Cardiac septum (tissue), 1 donor: ENCODE measurements at regions not wholly inside any gene's neighbourhood (a gene's known extent, or its start where the extent isn't known, plus 50 kb on each side); places are given as distances from the start of the nearest gene placed in this dataset.

Experiments
- DNase-seq: peaks from one replicate; pipeline ENCODE4 v3.0.0-alpha.2; 2020; ENCODE audit warnings: low spot score
- intact Hi-C: fragments of 100-400 bp; cut with DNase I; formaldehyde crosslinking; loops from one replicate; pipeline ENCODE4 v1.14.0; 2022
- donor health status: DM: no; HTN: no; CAD: no.

DNA sequence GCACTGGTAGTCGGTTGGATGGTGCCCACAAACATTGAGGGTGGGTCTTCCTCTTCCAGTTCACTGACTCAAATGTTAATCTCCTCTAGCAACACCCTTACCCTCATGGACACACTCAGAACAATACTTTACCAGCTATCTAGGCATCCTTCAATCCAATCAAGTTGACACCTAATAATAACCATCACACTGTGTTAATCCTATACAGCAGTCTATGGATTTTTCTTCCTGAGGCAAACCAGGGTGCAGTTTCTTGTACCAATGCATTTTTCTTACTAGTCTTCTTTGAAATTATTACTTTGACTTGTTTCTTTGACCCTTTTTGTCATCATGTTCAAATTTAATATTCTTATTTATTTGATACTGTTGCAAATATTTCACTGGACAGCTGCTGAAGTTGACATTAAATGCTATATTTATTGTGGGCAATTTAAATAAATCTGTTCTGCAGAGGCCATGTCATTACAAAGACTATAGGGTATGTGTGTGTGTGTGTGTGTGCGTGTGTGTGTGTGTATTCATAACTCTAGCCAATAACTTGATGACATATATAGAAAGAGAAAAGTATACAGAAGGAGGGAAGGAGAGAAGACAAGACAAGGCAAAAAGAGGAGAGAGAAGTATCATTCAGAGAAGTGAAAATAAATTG is 884.8 kb upstream of the NEGR1 start:
- no peak for DNase-seq
- intact Hi-C loops = no loop called here

DNA sequence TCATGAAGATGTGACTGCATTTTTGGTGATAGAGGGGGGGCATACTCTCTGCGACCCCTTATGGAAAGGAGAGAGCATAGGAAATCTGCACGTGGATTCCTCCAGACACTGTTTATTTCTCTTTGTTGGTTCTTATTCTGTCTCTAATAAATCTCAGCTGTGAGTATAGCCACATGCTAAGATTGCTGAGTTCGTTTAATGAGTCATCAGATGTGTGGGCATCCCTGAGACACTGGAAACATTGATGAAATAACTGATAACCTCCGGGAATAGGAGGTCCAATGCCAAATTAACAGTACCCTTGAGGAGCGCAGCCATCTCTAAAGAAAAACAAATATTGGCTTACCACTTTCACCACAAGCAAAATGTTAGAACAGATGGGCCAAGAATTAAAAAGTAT is 880.2 kb upstream of the NEGR1 start:
- intact Hi-C loops = no loop called here
- DNase-seq = no peak

- intact Hi-C loops = no loop called here
- DNase-seq = no peak
Measured at GRCh38 chr1:73161418-73161817, 879.1 kb upstream of the NEGR1 start.

- intact Hi-C loops = no loop called here
- no peak for DNase-seq
Measured at GRCh38 chr1:73160759-73161158, 878.4 kb upstream of the NEGR1 start.

GRCh38 chr1:73144311-73144710 is 862.0 kb upstream of the NEGR1 start:
- intact Hi-C loops = no loop called here
- DNase-seq = no peak

GRCh38 chr1:73136975-73137374 is 854.6 kb upstream of the NEGR1 start:
- no peak for DNase-seq
- intact Hi-C loops = no loop called here

DNA sequence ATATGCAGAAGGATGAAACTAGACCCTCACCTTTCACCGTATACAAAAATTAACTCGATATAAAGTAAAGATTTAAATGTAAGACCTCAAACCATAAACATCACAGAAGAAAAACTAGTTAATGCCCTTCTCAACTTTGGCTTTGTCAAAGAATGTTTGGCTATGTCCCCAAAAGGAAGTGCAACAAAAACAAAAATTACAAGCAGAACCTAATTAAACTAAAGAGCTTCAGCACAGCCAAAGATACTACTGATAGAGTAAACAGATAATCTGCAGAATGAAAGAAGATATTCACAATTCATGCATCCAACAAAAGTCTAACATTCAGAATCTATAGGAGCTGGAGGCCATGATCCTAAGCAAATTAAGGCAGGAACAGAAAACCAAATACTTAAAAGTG is 824.6 kb upstream of the NEGR1 start:
- no peak for DNase-seq
- intact Hi-C loops = no loop called here

- no peak for DNase-seq
- intact Hi-C loops = no loop called here
Measured at GRCh38 chr1:73105755-73106154, 823.4 kb upstream of the NEGR1 start.

- peak; percentile 72 for DNase-seq
- intact Hi-C loops = no loop called here
Measured at GRCh38 chr1:73104749-73105148, 822.4 kb upstream of the NEGR1 start.

GRCh38 chr1:73100216-73100615 is 817.9 kb upstream of the NEGR1 start:
- no peak for DNase-seq
- intact Hi-C loops = no loop called here

GRCh38 chr1:73097917-73098316 is 815.6 kb upstream of the NEGR1 start:
- no peak for DNase-seq
- intact Hi-C loops = no loop called here

GRCh38 chr1:73096841-73097240 is 814.5 kb upstream of the NEGR1 start:
- intact Hi-C loops = no loop called here
- no peak for DNase-seq

DNA sequence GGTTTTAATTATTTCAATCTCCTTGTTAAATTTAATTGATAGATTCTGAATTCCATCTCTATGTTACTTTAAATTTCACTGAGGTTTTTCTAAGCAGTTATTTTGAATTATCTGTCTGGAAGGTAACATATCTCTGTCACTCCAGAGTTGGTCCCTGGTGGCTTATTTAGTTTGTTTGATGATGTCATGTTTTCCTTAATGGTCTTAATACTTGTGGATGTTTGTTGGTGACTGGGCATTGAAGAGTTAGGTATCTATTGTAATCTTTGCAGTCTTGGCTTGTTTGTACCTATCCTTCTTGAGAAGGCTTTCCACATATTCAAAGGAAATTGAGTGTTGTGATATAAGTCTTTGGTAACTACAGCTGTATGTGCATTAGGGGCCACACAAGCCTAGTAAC is 810.0 kb upstream of the NEGR1 start:
- no peak for DNase-seq

GRCh38 chr1:73066866-73067265 is 784.5 kb upstream of the NEGR1 start:
- intact Hi-C loops = no loop called here
- no peak for DNase-seq

More for the DNA sequence above, 810.0 kb upstream of the NEGR1 start:
- intact Hi-C loops = no loop called here

- DNase-seq = no peak
- intact Hi-C loops = no loop called here
Measured at GRCh38 chr1:73065339-73066041, 783.2 kb upstream of the NEGR1 start.

DNA sequence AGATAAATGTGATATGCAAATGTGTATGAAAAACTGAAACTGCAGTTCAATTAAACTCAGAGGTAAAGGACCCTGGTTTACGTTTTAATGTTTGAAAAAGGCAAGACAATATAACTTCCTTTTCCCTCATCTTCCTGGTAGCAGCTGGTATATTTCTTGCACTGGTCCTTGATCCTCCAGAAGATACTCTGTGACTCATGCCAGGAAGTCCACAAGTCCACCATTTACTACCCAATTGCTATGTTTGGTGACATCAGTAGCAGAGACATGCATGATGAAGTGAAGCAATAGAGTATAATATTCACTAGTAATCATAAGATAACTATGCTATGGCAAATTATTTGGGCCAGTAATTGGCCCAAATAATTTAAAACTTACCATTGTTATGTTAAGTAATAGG is 774.5 kb upstream of the NEGR1 start:
- no peak for DNase-seq
- intact Hi-C loops = no loop called here

DNA sequence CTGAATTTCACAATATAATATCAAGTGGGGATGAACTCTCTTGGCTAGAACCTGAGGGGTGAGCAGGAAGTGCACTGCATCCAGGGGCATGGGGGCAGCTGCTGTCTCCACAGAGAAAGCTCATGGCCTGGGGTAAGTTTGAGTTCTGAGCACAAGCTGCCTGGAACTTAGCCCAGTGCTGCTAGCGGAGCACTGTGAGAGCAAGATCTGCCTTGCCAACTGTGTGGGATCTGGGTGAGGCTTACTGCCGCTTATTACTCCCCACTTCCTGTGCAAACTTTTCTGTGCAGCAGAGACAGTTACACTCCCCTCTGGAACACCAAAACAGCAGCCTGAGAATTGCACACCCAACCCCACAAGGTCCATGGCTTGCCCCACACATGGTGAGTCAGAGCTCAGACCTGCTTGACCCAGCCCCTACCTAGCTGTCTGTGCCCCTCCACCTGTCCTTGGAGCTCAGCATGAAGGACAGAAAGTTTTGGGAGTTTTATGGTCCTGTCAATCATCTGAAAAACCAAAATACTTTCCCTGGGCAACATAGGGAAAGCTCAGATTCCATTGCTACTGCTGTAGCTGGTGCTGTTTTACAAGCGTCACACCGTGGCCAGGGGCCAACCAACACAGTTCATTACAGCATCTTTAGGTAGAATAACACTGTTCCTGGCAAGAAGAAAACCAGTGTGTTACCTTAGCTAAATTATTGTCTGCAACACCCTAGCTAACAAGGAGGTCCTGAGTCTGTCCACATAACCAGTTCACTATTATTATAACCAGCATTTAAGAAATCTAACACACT is 762.1 kb upstream of the NEGR1 start:
- DNase-seq = no peak
- intact Hi-C loops = no loop called here

DNA sequence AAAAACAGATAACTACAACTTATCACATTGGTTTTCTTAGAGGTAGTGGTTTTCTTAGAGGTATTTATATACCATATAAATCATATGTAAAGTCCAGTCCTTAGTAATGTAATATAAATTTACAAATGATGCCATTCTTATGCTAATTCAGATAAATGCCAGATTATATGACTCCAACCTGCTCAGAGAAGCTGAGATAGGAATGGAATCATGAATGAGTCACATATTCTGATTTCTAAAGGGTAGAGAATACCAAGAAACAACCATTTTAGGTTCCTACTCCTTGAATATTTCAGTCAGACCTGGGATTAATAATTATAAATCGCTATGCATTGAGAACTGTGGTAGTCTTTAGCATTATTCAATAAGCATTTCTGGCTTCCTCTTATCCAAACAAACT is 760.1 kb upstream of the NEGR1 start:
- intact Hi-C loops = no loop called here

GRCh38 chr1:73040811-73041210 is 758.5 kb upstream of the NEGR1 start:
- intact Hi-C loops = no loop called here
- DNase-seq = no peak

More for the DNA sequence above, 760.1 kb upstream of the NEGR1 start:
- no peak for DNase-seq

DNA sequence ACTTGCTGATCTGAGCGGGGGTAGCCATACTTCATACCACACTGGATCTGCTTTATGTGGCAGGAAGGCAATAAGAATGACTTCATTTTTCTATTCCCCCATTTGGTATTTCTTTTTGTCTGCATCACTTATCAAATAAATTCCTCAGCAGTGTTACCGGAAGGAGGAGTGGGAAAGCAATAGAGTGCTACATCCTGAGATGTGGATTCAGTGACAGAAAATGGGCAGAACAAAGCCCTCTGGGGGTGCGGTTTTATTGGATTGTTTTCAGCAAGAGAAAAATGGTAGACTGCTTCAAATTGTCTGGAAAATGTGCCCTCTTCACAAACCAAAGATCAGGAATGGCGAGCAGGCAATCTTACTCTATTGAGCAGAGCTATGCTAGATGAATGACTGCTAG is 751.9 kb upstream of the NEGR1 start:
- no peak for DNase-seq
- intact Hi-C loops = no loop called here

DNA sequence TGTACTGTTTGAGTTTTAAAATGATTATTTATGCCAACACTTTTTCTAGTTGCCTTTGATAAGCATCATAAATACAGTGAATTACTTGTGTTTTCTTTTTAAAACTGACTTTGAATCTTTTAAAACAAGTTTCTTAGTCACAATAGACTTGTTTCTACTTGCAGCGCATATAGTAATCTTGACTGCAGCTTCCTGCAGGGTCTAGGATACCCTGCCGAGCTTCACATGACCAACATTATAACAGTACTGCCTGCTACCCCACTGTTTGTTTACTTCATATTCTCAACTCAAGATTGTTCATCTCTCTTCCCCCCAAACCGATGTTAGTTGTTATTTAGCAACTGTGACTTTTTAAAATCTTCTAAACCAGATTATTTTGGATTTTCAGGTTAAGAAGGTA is 751.3 kb upstream of the NEGR1 start:
- no peak for DNase-seq
- intact Hi-C loops = no loop called here
